ENCODE measurements at regions not wholly inside any gene's neighbourhood (a gene's known extent, or its start where the extent isn't known, plus 50 kb on each side); places are given as distances from the start of the nearest gene placed in this dataset.

- TF ChIP-seq CTCF (conservative IDR thresholded peaks at IDR 0.05; ENCODE audit: low read depth, low read length) = no peak
- TF ChIP-seq EZH2 (IDR thresholded peaks at IDR 0.05; ENCODE audit: borderline replicate concordance, low read depth, low read length, poor library complexity, severe bottlenecking) = no peak
Observed at GRCh38 chr11:103681855-103682254, 354.6 kb upstream of the DDI1 start.

Data from A673 (cell line).